HepG2 (cell line): ENCODE measurements at regions not wholly inside any gene's neighbourhood (a gene's known extent, or its start where the extent isn't known, plus 50 kb on each side); places are given as distances from the start of the nearest gene placed in this dataset.

ENCODE experiments used
- DDIT3 ChIP-seq: sonication (generic); formaldehyde crosslinking; IDR thresholded peaks from 2 replicates; pipeline ENCODE4 v1.4.0; 2020; ENCODE audit warnings: mild to moderate bottlenecking, missing genetic modification reagents
- E2F2 ChIP-seq: sonication (generic); formaldehyde crosslinking; IDR thresholded peaks from 2 replicates; pipeline ENCODE4 v1.4.0; 2020; ENCODE audit warnings: missing genetic modification reagents, borderline replicate concordance
- GPBP1L1 ChIP-seq: sonication (generic); formaldehyde crosslinking; IDR thresholded peaks from 2 replicates; pipeline ENCODE4 v1.5.0; 2020; ENCODE audit warnings: mild to moderate bottlenecking, missing genetic modification reagents
- HOXA3 ChIP-seq: sonication (generic); formaldehyde crosslinking; IDR thresholded peaks from 2 replicates; pipeline ENCODE4 v1.5.0; 2020; ENCODE audit warnings: missing genetic modification reagents
- KDM1A ChIP-seq: IDR thresholded peaks from 2 replicates; pipeline ENCODE4 v1.6.1; 2016; ENCODE audit warnings: missing compliant biosample characterization
- LCORL ChIP-seq, 2 experiments: fragments of 450-650 bp in 1 of 2; sonication (generic) in 1 of 2; formaldehyde crosslinking in 1 of 2; IDR thresholded peaks; 2 replicates each; pipeline versions ENCODE4 v1.5.0 to v1.6.1; 2017 to 2020; ENCODE audit warnings: antibody characterized with exemption in 1 of 2, missing genetic modification reagents in 1 of 2
- MTERF4 ChIP-seq: sonication (generic); formaldehyde crosslinking; IDR thresholded peaks from 2 replicates; pipeline ENCODE4 v1.8.0; 2023; ENCODE audit warnings: mild to moderate bottlenecking, missing genetic modification reagents
- MTF2 ChIP-seq: sonication (generic); formaldehyde crosslinking; IDR thresholded peaks from 2 replicates; pipeline ENCODE4 v1.5.0; 2020; ENCODE audit warnings: missing genetic modification reagents, borderline replicate concordance
- NAIF1 ChIP-seq: sonication (generic); formaldehyde crosslinking; IDR thresholded peaks from 2 replicates; pipeline ENCODE4 v1.5.0; 2020; ENCODE audit warnings: mild to moderate bottlenecking, missing genetic modification reagents, borderline replicate concordance
- ONECUT2 ChIP-seq: sonication (generic); formaldehyde crosslinking; IDR thresholded peaks from 2 replicates; pipeline ENCODE4 v1.4.0; 2020; ENCODE audit warnings: missing genetic modification reagents
- STAG1 ChIP-seq: sonication (generic); formaldehyde crosslinking; IDR thresholded peaks from 2 replicates; pipeline ENCODE4 v1.4.0; 2020; ENCODE audit warnings: missing genetic modification reagents
- THAP11 ChIP-seq: IDR thresholded peaks from 2 replicates; pipeline ENCODE4 v1.6.1; 2016; ENCODE audit warnings: missing biosample characterization, missing genetic modification reagents
- TRAFD1 ChIP-seq: sonication (generic); formaldehyde crosslinking; IDR thresholded peaks from 2 replicates; pipeline ENCODE4 v1.5.1; 2020; ENCODE audit warnings: missing genetic modification reagents, mild to moderate bottlenecking, borderline replicate concordance
- ZNF251 ChIP-seq: sonication (generic); formaldehyde crosslinking; IDR thresholded peaks from 2 replicates; pipeline ENCODE4 v1.9.0; 2021; ENCODE audit warnings: mild to moderate bottlenecking, missing genetic modification reagents
- ZNF280D ChIP-seq: sonication (generic); formaldehyde crosslinking; IDR thresholded peaks from 2 replicates; pipeline ENCODE4 v1.5.1; 2020; ENCODE audit warnings: mild to moderate bottlenecking, missing genetic modification reagents
- ZNF510 ChIP-seq: sonication (generic); formaldehyde crosslinking; IDR thresholded peaks from 2 replicates; pipeline ENCODE4 v1.4.0; 2020; ENCODE audit warnings: low read depth, mild to moderate bottlenecking, missing genetic modification reagents
- ZNF777 ChIP-seq: sonication (generic); formaldehyde crosslinking; IDR thresholded peaks from 2 replicates; pipeline ENCODE4 v1.4.0; 2020; ENCODE audit warnings: missing genetic modification reagents
- ZSCAN31 ChIP-seq: sonication (generic); formaldehyde crosslinking; IDR thresholded peaks from 2 replicates; pipeline ENCODE4 v1.5.0; 2020; ENCODE audit warnings: low read depth, mild to moderate bottlenecking, missing genetic modification reagents
- ZSCAN9 ChIP-seq: IDR thresholded peaks from 2 replicates; pipeline ENCODE4 v1.6.1; 2016; ENCODE audit warnings: borderline replicate concordance

GRCh38 chr10:33899578-33900531 is 565.4 kb upstream of the NRP1 start (continued):
- no peak for TF ChIP-seq TRAFD1 (CRISPR knock-in tag)
- TF ChIP-seq ZSCAN9 (CRISPR knock-in tag): no peak
- no peak for TF ChIP-seq NAIF1 (CRISPR knock-in tag)
- TF ChIP-seq ZNF280D (CRISPR knock-in tag): no peak
- TF ChIP-seq ZNF251: no peak
- TF ChIP-seq GPBP1L1: no peak
- no peak for TF ChIP-seq LCORL (IDR thresholded peaks at IDR 0.05)
- TF ChIP-seq LCORL (CRISPR knock-in tag; IDR thresholded peaks at IDR 0.05): no peak
- TF ChIP-seq ZNF777 (CRISPR knock-in tag): no peak
- TF ChIP-seq MTF2 (CRISPR knock-in tag): no peak
- no peak for TF ChIP-seq MTERF4 (CRISPR knock-in tag)
- 0 out of 2 replicates have a peak, but pooled peaks have one; percentile 13 for TF ChIP-seq THAP11
- TF ChIP-seq E2F2 (CRISPR knock-in tag): no peak
- peak; percentile 14; the same call in 1 of the 2 replicates for TF ChIP-seq STAG1 (CRISPR knock-in tag)
- TF ChIP-seq KDM1A (CRISPR knock-in tag): 0 out of 2 replicates have a peak, but pooled peaks have one; percentile 28
- TF ChIP-seq DDIT3: no peak
- no peak for TF ChIP-seq ZNF510 (CRISPR knock-in tag)
- no peak for TF ChIP-seq ONECUT2 (CRISPR knock-in tag)
- no peak for TF ChIP-seq HOXA3 (CRISPR knock-in tag)
- no peak for TF ChIP-seq ZSCAN31 (CRISPR knock-in tag)
